Lung (tissue), 11 donors: ENCODE measurements at regions not wholly inside any gene's neighbourhood (a gene's known extent, or its start where the extent isn't known, plus 50 kb on each side); places are given as distances from the start of the nearest gene placed in this dataset.

ENCODE experiments used
- ATAC-seq: fragments of 200-7000 bp; cut with Tn5 transposase; one replicate; pipeline ENCODE4 v1.9.1; 2020; ENCODE audit warnings: moderate number of reproducible peaks; ENCODE audit not compliant: insufficient read depth, low FRiP score
- DNase-seq, 3 donors: peaks; one replicate each; pipeline ENCODE4 v3.0.0-alpha.2; 2013 to 2017
- H3K27ac ChIP-seq, 2 donors: one replicate each; pipeline ENCODE4 v1.5.1; 2013; ENCODE audit warnings: mild to moderate bottlenecking in 2 of 2, moderate library complexity in 2 of 2, control low read depth in 1 of 2, inconsistent platforms in 1 of 2, low read depth in 1 of 2, low read length in 1 of 2
- H3K27me3 ChIP-seq, 3 donors: one replicate each; pipeline ENCODE4 v1.5.1; 2013; ENCODE audit warnings: low read length in 2 of 3; ENCODE audit not compliant: control insufficient read depth in 3 of 3, insufficient read depth in 3 of 3
- H3K36me3 ChIP-seq, 4 donors: one replicate each; pipeline ENCODE4 v1.5.1; 2013; ENCODE audit warnings: low read length in 4 of 4, mild to moderate bottlenecking in 1 of 4, moderate library complexity in 1 of 4; ENCODE audit not compliant: control insufficient read depth in 4 of 4, insufficient read depth in 4 of 4
- H3K4me1 ChIP-seq, 5 donors: one replicate each; pipeline ENCODE4 v1.5.1; 2013; ENCODE audit warnings: low read length in 5 of 5, mild to moderate bottlenecking in 2 of 5, moderate library complexity in 1 of 5; ENCODE audit not compliant: control insufficient read depth in 5 of 5, insufficient read depth in 5 of 5
- H3K4me3 ChIP-seq: one replicate; pipeline ENCODE4 v1.5.1; 2013; ENCODE audit warnings: mild to moderate bottlenecking, control low read depth, moderate library complexity
- H3K9ac ChIP-seq, 2 donors: one replicate each; pipeline ENCODE4 v1.5.1; 2013; ENCODE audit warnings: low read length in 2 of 2, control low read depth in 1 of 2; ENCODE audit not compliant: insufficient read depth in 1 of 2
- H3K9me3 ChIP-seq, 4 donors: one replicate each; pipeline ENCODE4 v1.5.1; 2013; ENCODE audit warnings: low read length in 3 of 4, mild to moderate bottlenecking in 1 of 4, moderate library complexity in 1 of 4; ENCODE audit not compliant: control insufficient read depth in 4 of 4, insufficient read depth in 3 of 4
- WGBS, 2 donors: extraction: QIAGEN DNeasy Blood & Tissue Kit; methylation state at CpG; one replicate each; pipeline ENCODE4 v1.1.7; 2013; 5-methylcytosine and 5-hydroxymethylcytosine counted together
- TF ChIP-seq, protein P1 (sequence below): IDR thresholded peaks from 2 replicates; pipeline ENCODE4 v1.5.1; 2012; ENCODE audit warnings: mild to moderate bottlenecking; ENCODE audit errors: control extremely low read depth, extremely low read depth
- donor health status: control.
- donor health status: control.
- donor health status: Bipolar disorder and iron deficiency.
- donor health status: healthy.
- donor health status: DM: yes; HTN: yes; CAD: no.

- no peaks in the 10 kb centered on the region for H3K4me1 ChIP-seq
- TF ChIP-seq, protein P1, sequence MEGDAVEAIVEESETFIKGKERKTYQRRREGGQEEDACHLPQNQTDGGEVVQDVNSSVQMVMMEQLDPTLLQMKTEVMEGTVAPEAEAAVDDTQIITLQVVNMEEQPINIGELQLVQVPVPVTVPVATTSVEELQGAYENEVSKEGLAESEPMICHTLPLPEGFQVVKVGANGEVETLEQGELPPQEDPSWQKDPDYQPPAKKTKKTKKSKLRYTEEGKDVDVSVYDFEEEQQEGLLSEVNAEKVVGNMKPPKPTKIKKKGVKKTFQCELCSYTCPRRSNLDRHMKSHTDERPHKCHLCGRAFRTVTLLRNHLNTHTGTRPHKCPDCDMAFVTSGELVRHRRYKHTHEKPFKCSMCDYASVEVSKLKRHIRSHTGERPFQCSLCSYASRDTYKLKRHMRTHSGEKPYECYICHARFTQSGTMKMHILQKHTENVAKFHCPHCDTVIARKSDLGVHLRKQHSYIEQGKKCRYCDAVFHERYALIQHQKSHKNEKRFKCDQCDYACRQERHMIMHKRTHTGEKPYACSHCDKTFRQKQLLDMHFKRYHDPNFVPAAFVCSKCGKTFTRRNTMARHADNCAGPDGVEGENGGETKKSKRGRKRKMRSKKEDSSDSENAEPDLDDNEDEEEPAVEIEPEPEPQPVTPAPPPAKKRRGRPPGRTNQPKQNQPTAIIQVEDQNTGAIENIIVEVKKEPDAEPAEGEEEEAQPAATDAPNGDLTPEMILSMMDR: no peak
- DNase-seq (no peak), ATAC-seq (no peak)
- no peaks in the 10 kb centered on the region for H3K36me3 ChIP-seq
- H3K27ac ChIP-seq: no peak overlapping the region
- no peaks in the 10 kb centered on the region for H3K9me3 ChIP-seq
- no peak overlapping the region for H3K9ac ChIP-seq
- H3K4me3 ChIP-seq: no peak overlapping the region
- H3K27me3 ChIP-seq: no peaks in the 10 kb centered on the region
- WGBS, 2 donors: 75 to 81% methylated on average over 2 of the region's 2 CpGs
Measured at GRCh38 chr7:43033369-43033768, 79.1 kb upstream of the HECW1 start.

- Histone ChIP-seq H3K27ac (no peak overlapping the region), H3K4me3 (no peak overlapping the region), H3K4me1 (no peaks in the 10 kb centered on the region), H3K9me3 (no peaks in the 10 kb centered on the region), H3K36me3 (no peaks in the 10 kb centered on the region), H3K9ac (no peak overlapping the region), H3K27me3 (no peaks in the 10 kb centered on the region)
- no peak for DNase-seq
- ATAC-seq: no peak
- TF ChIP-seq, protein P1: no peak
- WGBS, 2 donors: 89 to 90% methylated on average over 4 of the region's 4 CpGs
Measured at GRCh38 chr7:43034535-43035002, 77.9 kb upstream of the HECW1 start.

GRCh38 chr7:43037531-43037930 lies 74.9 kb upstream of the HECW1 start:
- Histone ChIP-seq H3K9ac (no peak overlapping the region), H3K4me3 (no peak overlapping the region), H3K36me3 (no peaks in the 10 kb centered on the region), H3K9me3 (no peaks in the 10 kb centered on the region), H3K4me1 (no peaks in the 10 kb centered on the region), H3K27me3 (no peaks in the 10 kb centered on the region), H3K27ac (no peak overlapping the region)
- TF ChIP-seq, protein P1: no peak
- ATAC-seq (no peak), DNase-seq (no peak)
- WGBS, 2 donors: 74 to 83% methylated on average over 4 of the region's 4 CpGs

- no peaks in the 10 kb centered on the region for H3K27me3 ChIP-seq
- no peaks in the 10 kb centered on the region for H3K4me1 ChIP-seq
- H3K36me3 ChIP-seq: no peaks in the 10 kb centered on the region
- no peak overlapping the region for H3K4me3 ChIP-seq
- TF ChIP-seq, protein P1: no peak
- 77 to 87% methylated on average over 3 of the region's 3 CpGs for WGBS, 2 donors
- H3K9ac ChIP-seq: no peak overlapping the region
- no peak overlapping the region for H3K27ac ChIP-seq
- H3K9me3 ChIP-seq: peaks cover 0 to 2% (median 0%) of the 10 kb centered on the region in 4 donors
- no peak for DNase-seq
- ATAC-seq: no peak
Measured at GRCh38 chr7:43038254-43038653, 74.2 kb upstream of the HECW1 start.
